Sciatic nerve (tissue), 2 donors: ENCODE measurements at regions not wholly inside any gene's neighbourhood (a gene's known extent, or its start where the extent isn't known, plus 50 kb on each side); places are given as distances from the start of the nearest gene placed in this dataset.

Experiments used
- ATAC-seq: fragments of 200-7000 bp; cut with Tn5 transposase; one replicate; pipeline ENCODE4 v1.9.1; 2020; ENCODE audit warnings: mild to moderate bottlenecking, moderate library complexity
- DNase-seq: peaks from one replicate; pipeline ENCODE4 v3.0.0-alpha.2; 2020; ENCODE audit warnings: low spot score
- intact Hi-C: fragments of 100-400 bp; cut with DNase I; formaldehyde crosslinking; loops from one replicate; pipeline ENCODE4 v1.14.2; 2022
- donor health status: DM: no; HTN: no; CAD: no.
- donor health status: DM: no; HTN: no; CAD: no.

GRCh38 chr7:47724335-47724982 lies 142.5 kb upstream of the TNS3 start:
- DNase-seq: no peak
- no peak for ATAC-seq
- intact Hi-C loops: no loop called here

DNA sequence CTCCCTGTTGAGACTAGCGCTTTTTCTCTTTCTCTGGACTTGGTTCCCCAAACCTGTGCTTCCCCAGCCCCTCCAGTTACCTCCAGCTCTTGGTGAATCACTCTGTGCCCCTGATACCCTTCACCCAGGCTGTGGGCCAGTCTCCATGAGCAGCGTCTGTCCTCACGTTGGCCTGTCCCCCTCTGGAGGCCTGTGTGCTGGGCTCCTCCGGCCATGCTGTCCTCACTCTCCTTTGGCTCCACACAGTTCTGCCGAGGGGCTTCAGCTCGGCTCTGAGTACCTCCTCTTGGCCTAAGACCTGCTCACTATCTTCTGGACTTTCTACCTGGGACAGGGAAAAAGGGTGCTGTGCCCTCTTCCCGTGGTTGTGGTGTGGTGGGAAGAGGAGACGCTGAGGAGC lies 140.2 kb upstream of the TNS3 start:
- no peak for DNase-seq
- intact Hi-C loops: no loop called here

DNA sequence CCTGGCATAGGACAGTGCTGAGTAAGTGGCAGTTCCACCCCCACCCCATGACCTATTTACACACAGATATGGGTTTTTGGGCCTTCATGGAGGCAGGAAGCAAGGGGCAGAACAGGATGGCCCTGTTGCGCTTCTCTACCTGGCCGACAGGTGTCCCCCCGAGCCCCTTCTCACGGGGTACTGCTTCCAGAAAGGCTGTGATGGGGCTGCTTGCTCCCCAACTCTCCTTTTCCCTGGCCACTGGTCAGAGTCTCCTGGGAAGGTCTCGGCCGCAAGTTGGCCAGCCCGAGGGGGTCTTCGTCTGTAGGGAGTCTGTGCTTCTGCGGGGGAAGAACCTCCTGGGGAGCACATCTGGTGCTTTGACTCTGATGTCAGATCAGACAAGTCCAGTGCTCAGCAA lies 139.8 kb upstream of the TNS3 start:
- intact Hi-C loops: no loop called here
- ATAC-seq: no peak
- no peak for DNase-seq

More for the DNA sequence above, 140.2 kb upstream of the TNS3 start:
- no peak for ATAC-seq

GRCh38 chr7:47720907-47721244 lies 139.0 kb upstream of the TNS3 start:
- ATAC-seq (no peak), DNase-seq (no peak)
- intact Hi-C loops: no loop called here

GRCh38 chr7:47720141-47720906 lies 138.4 kb upstream of the TNS3 start:
- intact Hi-C loops: no loop called here
- DNase-seq (no peak), ATAC-seq (peak; percentile 75)

DNA sequence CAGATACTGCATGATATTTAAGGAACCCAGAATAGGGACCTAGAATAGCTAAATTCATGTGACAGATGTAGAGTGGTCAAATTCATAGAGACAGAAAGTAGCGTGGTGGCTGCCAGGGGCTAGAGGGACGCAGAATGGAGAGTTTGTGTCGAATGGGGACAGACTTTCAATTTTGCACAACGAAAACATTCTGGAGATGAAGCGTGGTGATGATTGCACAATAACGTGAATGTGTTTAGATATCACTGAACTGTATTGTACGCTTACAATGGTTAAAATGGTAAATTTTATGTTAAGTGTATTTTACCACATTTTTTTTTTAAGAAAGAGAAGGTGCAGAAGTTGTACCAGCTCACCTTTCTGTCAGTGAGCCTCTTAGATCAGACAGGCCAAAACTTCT lies 137.8 kb upstream of the TNS3 start:
- intact Hi-C loops: no loop called here
- ATAC-seq (no peak), DNase-seq (no peak)

- intact Hi-C loops: no loop called here
- no peak for ATAC-seq
- DNase-seq: no peak
Measured at GRCh38 chr7:47715631-47716068, 133.7 kb upstream of the TNS3 start.

DNA sequence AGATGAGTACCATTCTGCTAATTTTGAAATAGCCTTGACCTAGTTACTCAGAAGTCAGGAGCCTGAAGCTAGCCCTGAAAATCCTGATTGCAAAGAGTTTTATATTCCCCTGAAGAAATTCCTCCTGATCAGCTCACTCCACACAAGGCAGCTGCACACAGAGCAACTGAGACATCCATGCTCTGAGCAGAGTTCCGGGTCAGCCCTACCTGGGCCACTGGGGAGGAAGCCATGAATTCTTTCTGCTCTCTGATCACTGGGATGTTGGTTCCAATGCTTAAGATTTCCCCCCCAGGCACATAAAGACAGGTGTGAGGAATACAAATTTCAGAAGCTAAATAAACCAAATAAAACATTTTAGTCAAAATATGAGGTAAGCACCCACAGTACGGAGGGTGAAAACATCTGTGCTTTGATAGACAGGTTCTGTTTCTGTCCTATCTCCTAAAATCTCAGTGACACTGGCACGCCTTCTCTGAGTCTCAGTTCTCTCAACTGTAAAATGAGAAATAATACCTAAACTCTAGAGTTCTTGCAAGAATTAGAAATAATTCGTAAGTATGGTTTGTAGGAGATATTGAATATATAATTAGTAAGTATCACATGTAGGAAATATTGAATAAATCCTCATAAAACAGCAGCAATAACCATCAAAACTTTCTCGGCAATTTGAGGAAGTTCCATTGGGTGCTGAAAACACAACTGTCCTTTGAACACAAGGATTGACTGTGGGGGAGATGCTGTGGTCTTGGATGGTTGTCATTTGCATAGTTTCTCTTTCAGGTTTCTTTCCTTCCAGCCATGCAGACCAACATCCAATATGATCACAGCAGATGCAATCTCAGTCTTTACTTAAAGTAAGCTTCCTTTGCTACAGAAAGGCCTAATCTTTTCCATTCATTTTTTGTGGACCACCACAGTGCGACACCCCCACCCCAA lies 133.0 kb upstream of the TNS3 start:
- DNase-seq (no peak), ATAC-seq (no peak)
- intact Hi-C loops: no loop called here

DNA sequence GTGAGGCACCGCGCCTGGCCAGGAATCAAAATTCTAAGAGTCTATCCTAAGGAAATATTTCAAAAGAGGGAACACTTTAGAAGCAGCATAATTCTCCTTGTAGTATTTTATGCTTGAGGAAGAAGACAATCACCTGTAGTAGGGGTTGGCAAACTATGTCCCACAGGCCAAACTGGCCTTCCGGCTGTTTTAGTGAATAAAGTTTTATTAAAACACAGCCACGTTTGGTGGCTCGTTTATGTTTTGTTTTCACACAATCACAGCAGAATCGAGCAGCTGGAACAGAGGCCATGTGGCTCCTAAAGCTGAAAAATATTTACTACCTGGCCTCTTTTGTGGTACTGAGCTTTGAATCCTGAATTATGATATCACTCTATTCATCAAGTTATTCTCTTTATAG lies 131.7 kb upstream of the TNS3 start:
- no peak for DNase-seq
- intact Hi-C loops: no loop called here
- no peak for ATAC-seq

- ATAC-seq: no peak
- intact Hi-C loops: no loop called here
Measured at GRCh38 chr7:47712416-47712815, 130.5 kb upstream of the TNS3 start.

GRCh38 chr7:47711776-47712175 lies 129.9 kb upstream of the TNS3 start:
- no peak for ATAC-seq
- DNase-seq: no peak
- intact Hi-C loops: no loop called here

More at GRCh38 chr7:47712416-47712815, 130.5 kb upstream of the TNS3 start:
- no peak for DNase-seq

DNA sequence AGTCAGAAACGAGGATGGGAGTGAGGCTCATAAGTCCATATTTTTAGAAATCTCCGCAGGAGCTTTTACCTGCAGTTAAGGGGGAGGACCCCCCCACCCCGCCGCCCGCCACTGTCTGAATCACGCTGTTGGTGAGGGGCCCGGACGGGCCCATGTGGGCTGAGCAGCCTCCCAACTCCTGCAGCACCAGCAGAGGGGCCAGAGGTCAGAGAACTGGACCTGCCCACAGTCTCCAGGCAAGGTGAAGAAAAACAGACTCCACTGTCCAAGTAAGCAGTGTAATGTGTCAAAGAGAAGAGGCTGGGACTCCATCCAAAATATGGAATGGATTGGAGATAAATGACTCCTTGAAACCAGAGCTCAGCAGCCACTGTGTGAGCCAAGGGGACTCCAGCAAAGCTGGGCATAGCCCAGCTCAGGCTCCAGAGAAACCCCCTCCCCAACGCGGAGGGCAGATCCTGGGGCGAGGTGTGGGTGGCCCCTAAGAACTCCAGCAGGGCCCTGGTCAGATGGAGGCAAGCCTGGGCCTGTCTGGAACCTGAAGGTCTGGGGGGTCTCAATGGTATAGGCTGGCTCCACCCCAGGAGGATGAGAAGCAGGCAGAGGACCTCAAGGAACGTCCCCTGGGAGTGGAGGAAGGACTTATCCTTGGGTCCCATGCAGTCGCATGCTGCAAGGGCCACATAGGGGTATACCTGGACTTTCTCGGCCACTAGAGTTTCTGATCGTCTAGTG lies 128.5 kb upstream of the TNS3 start:
- intact Hi-C loops: no loop called here
- no peak for DNase-seq
- ATAC-seq: no peak

- no peak for DNase-seq
- no peak for ATAC-seq
- intact Hi-C loops: no loop called here
Measured at GRCh38 chr7:47709451-47709850, 127.5 kb upstream of the TNS3 start.

- no peak for DNase-seq
- intact Hi-C loops: no loop called here
- ATAC-seq: no peak
Measured at GRCh38 chr7:47709051-47709450, 127.1 kb upstream of the TNS3 start.

DNA sequence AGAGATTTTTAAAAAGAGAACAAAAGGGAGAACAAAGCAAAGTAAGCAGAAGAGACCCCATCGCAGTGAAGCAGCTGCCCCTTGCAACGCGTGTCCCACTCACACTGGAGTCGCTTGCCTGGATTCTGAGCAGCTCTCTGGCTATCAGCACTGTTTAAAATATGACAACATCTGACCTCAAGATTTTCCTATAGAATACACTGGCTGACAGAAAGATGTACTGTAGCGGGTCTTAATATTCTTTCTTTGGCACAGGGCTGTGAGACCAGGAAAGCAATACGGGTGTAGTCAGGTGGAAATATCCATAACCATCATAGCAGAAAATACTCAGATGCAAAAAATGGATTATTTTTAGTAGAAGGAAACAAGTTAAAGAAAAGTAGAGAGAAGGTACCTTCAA lies 125.7 kb upstream of the TNS3 start:
- intact Hi-C loops: no loop called here
- no peak for DNase-seq
- ATAC-seq: no peak

DNA sequence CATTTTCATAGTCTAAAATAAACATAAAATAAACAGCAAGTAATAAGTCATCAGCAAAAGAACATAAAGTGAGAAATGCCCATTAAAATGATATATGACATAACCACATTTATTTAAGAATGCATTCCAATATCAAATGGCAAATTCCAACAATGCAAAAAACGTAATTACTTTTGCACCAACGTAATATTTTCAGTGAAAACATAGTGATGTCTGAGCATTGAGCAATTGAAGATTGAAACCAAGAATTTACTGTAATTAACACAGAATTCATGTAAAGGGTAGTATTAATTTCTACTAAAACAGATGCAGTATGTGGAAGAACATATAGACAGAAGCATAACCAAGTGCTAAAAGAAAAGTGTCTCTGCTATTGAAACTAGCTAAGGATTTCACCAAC lies 123.0 kb upstream of the TNS3 start:
- ATAC-seq (no peak), DNase-seq (no peak)
- intact Hi-C loops: no loop called here

DNA sequence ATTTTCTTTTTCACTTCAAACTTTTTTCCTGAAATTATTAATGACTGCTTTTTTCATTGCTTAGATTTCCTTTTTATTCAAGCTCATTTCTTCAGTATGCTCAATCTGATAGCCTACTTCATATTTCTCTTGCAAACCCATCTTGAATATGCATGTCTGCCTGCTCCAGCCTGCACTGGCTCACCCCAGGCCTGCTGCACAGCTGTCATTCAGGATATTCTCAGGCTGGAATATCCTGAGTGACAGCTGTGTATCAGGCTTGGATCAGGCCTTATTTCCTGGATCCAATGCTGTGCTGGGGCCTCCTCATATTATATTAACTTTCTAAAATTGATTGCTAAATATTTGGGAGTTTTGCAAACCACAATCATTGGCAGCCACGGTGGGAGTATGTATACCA lies 120.2 kb upstream of the TNS3 start:
- intact Hi-C loops: no loop called here
- DNase-seq: no peak
- no peak for ATAC-seq

DNA sequence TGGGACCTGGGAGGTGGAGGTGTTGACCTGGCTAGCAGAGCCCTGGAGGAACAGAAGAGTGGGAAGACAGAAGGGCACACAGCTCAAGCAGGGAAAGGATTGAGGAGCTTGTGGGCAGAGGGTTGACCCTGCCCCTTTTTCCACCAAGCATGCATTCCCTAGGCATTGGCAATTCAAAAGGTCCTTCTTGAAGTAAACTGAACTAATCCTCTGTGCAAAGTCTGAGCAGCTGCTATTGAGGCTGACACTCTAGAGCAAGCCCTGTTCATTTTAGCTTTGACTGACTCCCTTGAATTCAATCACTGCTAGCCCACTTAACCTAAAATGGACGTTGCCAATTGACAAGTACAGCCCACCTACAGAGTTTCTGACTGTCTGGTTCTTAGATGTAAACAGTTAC lies 116.5 kb upstream of the TNS3 start:
- no peak for DNase-seq
- intact Hi-C loops: no loop called here
- no peak for ATAC-seq

- intact Hi-C loops: no loop called here
- DNase-seq: no peak
- ATAC-seq: no peak
Measured at GRCh38 chr7:47697543-47697942, 115.6 kb upstream of the TNS3 start.
